ENCODE measurements at regions not wholly inside any gene's neighbourhood (a gene's known extent, or its start where the extent isn't known, plus 50 kb on each side); places are given as distances from the start of the nearest gene placed in this dataset.

GRCh38 chr5:152164860-152165259 lies 240.2 kb upstream of the GLRA1 start:
- TF ChIP-seq POLR2AphosphoS5 (IDR thresholded peaks at IDR 0.05) (no peak), CTCF (IDR thresholded peaks at IDR 0.05) (no peak)

All from gastroesophageal sphincter (tissue), 3 donors.